Loucy (cell line): ENCODE measurements at regions not wholly inside any gene's neighbourhood (a gene's known extent, or its start where the extent isn't known, plus 50 kb on each side); places are given as distances from the start of the nearest gene placed in this dataset.
A peak's percentile ranks its signal among the peaks of the same experiment; 100 is the strongest.

ENCODE experiments used
- H2AFZ ChIP-seq: fragments of 200-600 bp; sonication (generic); 2 replicates; pipeline ENCODE4 v1.6.0; 2016; ENCODE audit warnings: antibody characterized with exemption, mild to moderate bottlenecking, low read length, moderate library complexity
- H3F3A ChIP-seq: fragments of 200-600 bp; 2 replicates; pipeline ENCODE4 v1.6.0; 2016; ENCODE audit warnings: antibody characterized with exemption, low read depth, mild to moderate bottlenecking
- H3K27me3 ChIP-seq: fragments of 200-600 bp; sonication (generic); 2 replicates; pipeline ENCODE4 v1.6.1; 2014; ENCODE audit warnings: low read length, mild to moderate bottlenecking; ENCODE audit not compliant: insufficient read depth, poor library complexity, severe bottlenecking
- H3K36me3 ChIP-seq: fragments of 200-600 bp; sonication (generic); 2 replicates; pipeline ENCODE4 v1.6.1; 2016; ENCODE audit warnings: low read length; ENCODE audit not compliant: insufficient read depth
- H3K4me1 ChIP-seq: fragments of 200-600 bp; sonication (generic); 2 replicates; pipeline ENCODE4 v1.5.1; 2014; ENCODE audit warnings: low read length, mild to moderate bottlenecking; ENCODE audit not compliant: insufficient read depth, poor library complexity, severe bottlenecking
- H3K4me2 ChIP-seq: fragments of 200-600 bp; sonication (generic); 2 replicates; pipeline ENCODE4 v1.6.0; 2014; ENCODE audit warnings: antibody characterized with exemption, low read length, low read depth, mild to moderate bottlenecking; ENCODE audit not compliant: poor library complexity, severe bottlenecking
- H3K4me3 ChIP-seq: fragments of 200-600 bp; sonication (generic); 2 replicates; pipeline ENCODE4 v1.5.1; 2014; ENCODE audit warnings: low read length, mild to moderate bottlenecking, mixed read lengths; ENCODE audit not compliant: poor library complexity, severe bottlenecking
- H3K79me2 ChIP-seq: fragments of 200-600 bp; sonication (generic); 2 replicates; pipeline ENCODE4 v1.6.1; 2014; ENCODE audit warnings: low read length; ENCODE audit not compliant: insufficient read depth
- H3K9ac ChIP-seq: fragments of 200-600 bp; sonication (generic); 2 replicates; pipeline ENCODE4 v1.6.0; 2014; ENCODE audit warnings: mild to moderate bottlenecking, low read depth, low read length, moderate library complexity; ENCODE audit not compliant: poor library complexity, severe bottlenecking
- H3K9me2 ChIP-seq: fragments of 200-600 bp; sonication (generic); replicated peaks from 2 replicates; pipeline ENCODE4 v1.6.1; 2016; ENCODE audit warnings: low read depth, low read length, mixed read lengths
- H3K9me3 ChIP-seq: fragments of 200-600 bp; sonication (generic); 2 replicates; pipeline ENCODE4 v1.6.1; 2014; ENCODE audit warnings: mild to moderate bottlenecking, antibody characterized with exemption, low read length, low read depth; ENCODE audit not compliant: insufficient read depth
- H4K20me1 ChIP-seq: fragments of 200-600 bp; sonication (generic); 2 replicates; pipeline ENCODE4 v1.6.0; 2014; ENCODE audit warnings: antibody characterized with exemption, low read length, mild to moderate bottlenecking; ENCODE audit not compliant: insufficient read depth, poor library complexity, severe bottlenecking
- EZH2phosphoT487 ChIP-seq: fragments of 200-600 bp; IDR thresholded peaks from 2 replicates; pipeline ENCODE4 v1.6.1; 2018; ENCODE audit warnings: antibody characterized with exemption, mild to moderate bottlenecking, moderate library complexity, borderline replicate concordance
- TF ChIP-seq, protein P1 (sequence below): fragments of 200-600 bp; sonication (generic); conservative IDR thresholded peaks from 2 replicates; pipeline ENCODE4 v1.5.1; 2014; ENCODE audit warnings: mild to moderate bottlenecking, antibody characterized with exemption, low read length

GRCh38 chr10:20443094-20443493 is 454.0 kb downstream of the NEBL start:
- Histone ChIP-seq H3F3A (no peaks in the 10 kb centered on the region), H3K4me3 (no peak overlapping the region), H3K4me1 (peaks cover 11% of the 10 kb centered on the region), H3K9ac (no peak overlapping the region), H3K27me3 (no peaks in the 10 kb centered on the region), H3K79me2 (no peaks in the 10 kb centered on the region), H2AFZ (no peak overlapping the region), H3K36me3 (no peaks in the 10 kb centered on the region), H3K9me2 (no peaks in the 10 kb centered on the region), H4K20me1 (no peaks in the 10 kb centered on the region), H3K4me2 (no peak overlapping the region), H3K9me3 (no peaks in the 10 kb centered on the region)
- TF ChIP-seq, protein P1, sequence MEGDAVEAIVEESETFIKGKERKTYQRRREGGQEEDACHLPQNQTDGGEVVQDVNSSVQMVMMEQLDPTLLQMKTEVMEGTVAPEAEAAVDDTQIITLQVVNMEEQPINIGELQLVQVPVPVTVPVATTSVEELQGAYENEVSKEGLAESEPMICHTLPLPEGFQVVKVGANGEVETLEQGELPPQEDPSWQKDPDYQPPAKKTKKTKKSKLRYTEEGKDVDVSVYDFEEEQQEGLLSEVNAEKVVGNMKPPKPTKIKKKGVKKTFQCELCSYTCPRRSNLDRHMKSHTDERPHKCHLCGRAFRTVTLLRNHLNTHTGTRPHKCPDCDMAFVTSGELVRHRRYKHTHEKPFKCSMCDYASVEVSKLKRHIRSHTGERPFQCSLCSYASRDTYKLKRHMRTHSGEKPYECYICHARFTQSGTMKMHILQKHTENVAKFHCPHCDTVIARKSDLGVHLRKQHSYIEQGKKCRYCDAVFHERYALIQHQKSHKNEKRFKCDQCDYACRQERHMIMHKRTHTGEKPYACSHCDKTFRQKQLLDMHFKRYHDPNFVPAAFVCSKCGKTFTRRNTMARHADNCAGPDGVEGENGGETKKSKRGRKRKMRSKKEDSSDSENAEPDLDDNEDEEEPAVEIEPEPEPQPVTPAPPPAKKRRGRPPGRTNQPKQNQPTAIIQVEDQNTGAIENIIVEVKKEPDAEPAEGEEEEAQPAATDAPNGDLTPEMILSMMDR = no peak
- TF ChIP-seq EZH2phosphoT487 = no peak

DNA sequence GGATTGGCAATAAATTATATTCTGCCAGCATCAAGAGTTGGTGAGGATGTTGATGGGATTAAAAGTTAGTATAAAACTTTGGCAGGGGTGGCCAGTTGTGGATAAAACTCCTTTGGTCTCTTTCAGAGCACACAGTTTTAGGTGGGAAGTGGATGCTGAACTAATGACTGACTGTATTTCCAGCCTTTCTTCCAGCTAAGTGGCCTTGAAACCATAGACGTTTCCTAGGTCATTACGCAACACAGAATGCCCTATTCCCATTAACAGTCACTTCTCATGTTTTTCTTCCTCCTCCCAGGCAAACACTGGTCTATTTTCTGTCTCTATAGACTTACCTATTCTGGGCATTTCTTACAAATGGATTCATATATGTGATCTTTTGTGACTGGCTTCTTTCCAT is 467.4 kb downstream of the NEBL start:
- H3F3A ChIP-seq = no peaks in the 10 kb centered on the region
- peaks cover 4% of the 10 kb centered on the region; the same call in 1 of the 2 replicates for H3K9me3 ChIP-seq
- no peaks in the 10 kb centered on the region for H3K36me3 ChIP-seq
- H3K4me1 ChIP-seq = no peaks in the 10 kb centered on the region
- no peak overlapping the region for H3K4me2 ChIP-seq
- H3K79me2 ChIP-seq = no peaks in the 10 kb centered on the region
- H3K9me2 ChIP-seq = no peaks in the 10 kb centered on the region
- no peak overlapping the region for H3K4me3 ChIP-seq
- H2AFZ ChIP-seq = 0 out of 2 replicates have a peak overlapping the region, but pooled peaks have one; percentile 84
- no peaks in the 10 kb centered on the region for H4K20me1 ChIP-seq
- no peak overlapping the region for H3K9ac ChIP-seq
- TF ChIP-seq, protein P1 = no peak
- TF ChIP-seq EZH2phosphoT487 = no peak
- H3K27me3 ChIP-seq = no peaks in the 10 kb centered on the region

DNA sequence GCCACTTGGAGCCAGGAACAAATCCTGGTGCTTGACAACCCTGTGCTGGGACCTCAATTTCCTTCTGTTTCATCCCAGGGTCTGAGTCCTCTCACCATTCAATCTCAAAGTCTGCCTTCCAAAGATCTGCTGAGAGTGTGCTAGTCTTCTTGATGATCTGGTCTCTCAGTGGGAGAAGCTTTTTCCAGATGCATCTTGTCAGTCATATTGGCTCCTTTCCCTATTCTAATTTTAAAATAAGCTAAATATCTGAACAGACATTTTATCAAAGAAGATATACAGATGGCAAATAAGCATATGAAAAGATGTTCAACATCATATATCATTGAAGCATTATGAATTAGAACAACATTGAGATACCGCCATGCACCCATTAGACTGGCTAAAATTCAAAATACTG is 469.3 kb downstream of the NEBL start:
- no peaks in the 10 kb centered on the region for H3F3A ChIP-seq
- no peaks in the 10 kb centered on the region for H3K27me3 ChIP-seq
- H3K4me2 ChIP-seq = no peak overlapping the region
- no peak overlapping the region for H3K4me3 ChIP-seq
- TF ChIP-seq EZH2phosphoT487 = no peak
- TF ChIP-seq, protein P1 = no peak
- H3K79me2 ChIP-seq = no peaks in the 10 kb centered on the region
- H3K4me1 ChIP-seq = no peaks in the 10 kb centered on the region
- no peaks in the 10 kb centered on the region for H3K9me2 ChIP-seq
- no peak overlapping the region for H3K9ac ChIP-seq
- no peaks in the 10 kb centered on the region for H4K20me1 ChIP-seq
- H3K9me3 ChIP-seq = peaks cover 4% of the 10 kb centered on the region; the same call in 1 of the 2 replicates
- no peak overlapping the region for H2AFZ ChIP-seq
- no peaks in the 10 kb centered on the region for H3K36me3 ChIP-seq
